ENCODE measurements at regions not wholly inside any gene's neighbourhood (a gene's known extent, or its start where the extent isn't known, plus 50 kb on each side); places are given as distances from the start of the nearest gene placed in this dataset.

GRCh38 chr9:74330487-74331214 lies 166.5 kb upstream of the RORB start:
- no peak for ATAC-seq
- TF ChIP-seq, protein P1, sequence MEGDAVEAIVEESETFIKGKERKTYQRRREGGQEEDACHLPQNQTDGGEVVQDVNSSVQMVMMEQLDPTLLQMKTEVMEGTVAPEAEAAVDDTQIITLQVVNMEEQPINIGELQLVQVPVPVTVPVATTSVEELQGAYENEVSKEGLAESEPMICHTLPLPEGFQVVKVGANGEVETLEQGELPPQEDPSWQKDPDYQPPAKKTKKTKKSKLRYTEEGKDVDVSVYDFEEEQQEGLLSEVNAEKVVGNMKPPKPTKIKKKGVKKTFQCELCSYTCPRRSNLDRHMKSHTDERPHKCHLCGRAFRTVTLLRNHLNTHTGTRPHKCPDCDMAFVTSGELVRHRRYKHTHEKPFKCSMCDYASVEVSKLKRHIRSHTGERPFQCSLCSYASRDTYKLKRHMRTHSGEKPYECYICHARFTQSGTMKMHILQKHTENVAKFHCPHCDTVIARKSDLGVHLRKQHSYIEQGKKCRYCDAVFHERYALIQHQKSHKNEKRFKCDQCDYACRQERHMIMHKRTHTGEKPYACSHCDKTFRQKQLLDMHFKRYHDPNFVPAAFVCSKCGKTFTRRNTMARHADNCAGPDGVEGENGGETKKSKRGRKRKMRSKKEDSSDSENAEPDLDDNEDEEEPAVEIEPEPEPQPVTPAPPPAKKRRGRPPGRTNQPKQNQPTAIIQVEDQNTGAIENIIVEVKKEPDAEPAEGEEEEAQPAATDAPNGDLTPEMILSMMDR (IDR thresholded peaks at IDR 0.05): no peak
- no peaks in the 10 kb centered on the region for H3K9me3 ChIP-seq
- H3K36me3 ChIP-seq: no peaks in the 10 kb centered on the region
- no peak for DNase-seq
- no peak overlapping the region for H3K4me3 ChIP-seq
- no peak overlapping the region for H3K27ac ChIP-seq
- no peaks in the 10 kb centered on the region for H3K27me3 ChIP-seq
- no peaks in the 10 kb centered on the region for H3K4me1 ChIP-seq
- intact Hi-C loops (cut with DNase I): no loop called here

GRCh38 chr9:74331607-74332006 lies 165.5 kb upstream of the RORB start:
- no peak overlapping the region for H3K4me3 ChIP-seq
- H3K36me3 ChIP-seq: no peaks in the 10 kb centered on the region
- no peak for ATAC-seq
- no peaks in the 10 kb centered on the region for H3K9me3 ChIP-seq
- no peak for DNase-seq
- TF ChIP-seq, protein P1 (IDR thresholded peaks at IDR 0.05): no peak
- no peaks in the 10 kb centered on the region for H3K27me3 ChIP-seq
- H3K4me1 ChIP-seq: no peaks in the 10 kb centered on the region
- H3K27ac ChIP-seq: no peak overlapping the region
- intact Hi-C loops (cut with DNase I): no loop called here

DNA sequence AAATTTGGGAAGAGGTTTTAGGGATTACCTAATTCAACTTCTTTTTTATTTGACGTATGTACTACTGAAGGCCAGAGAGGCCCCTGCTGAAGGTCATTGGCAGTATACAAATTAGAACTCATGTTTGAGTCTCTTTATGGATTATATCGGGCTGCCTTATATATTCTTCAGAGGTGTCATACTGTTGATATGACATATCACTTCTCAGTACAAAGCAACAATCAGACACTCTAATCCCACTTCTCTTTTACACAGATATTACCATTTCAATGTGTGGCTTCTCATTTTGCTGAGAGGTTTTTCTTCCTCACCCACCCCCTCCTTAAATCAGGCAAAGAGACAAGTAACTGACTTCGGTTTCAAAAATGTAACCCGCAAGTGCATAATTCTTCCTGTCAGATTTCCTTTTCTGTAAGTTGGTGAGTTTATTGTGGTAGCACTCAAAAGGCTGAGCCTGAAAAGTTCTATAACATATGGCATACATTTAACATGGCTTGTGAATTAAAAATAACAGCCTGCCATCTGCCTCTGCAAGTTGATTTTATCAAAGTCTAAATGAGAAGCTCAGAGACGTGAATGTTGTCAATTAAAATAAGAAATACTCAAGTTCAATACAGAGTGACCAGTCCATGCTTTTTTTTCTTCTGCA lies 163.6 kb upstream of the RORB start:
- intact Hi-C loops (cut with DNase I): no loop called here
- Histone ChIP-seq H3K36me3 (no peaks in the 10 kb centered on the region), H3K27ac (no peak overlapping the region), H3K4me1 (no peaks in the 10 kb centered on the region), H3K27me3 (no peaks in the 10 kb centered on the region), H3K9me3 (no peaks in the 10 kb centered on the region), H3K4me3 (no peak overlapping the region)
- TF ChIP-seq, protein P1 (IDR thresholded peaks at IDR 0.05): no peak
- ATAC-seq (no peak), DNase-seq (no peak)

- Histone ChIP-seq H3K4me1 (no peaks in the 10 kb centered on the region), H3K9me3 (no peaks in the 10 kb centered on the region), H3K27me3 (no peaks in the 10 kb centered on the region), H3K27ac (no peak overlapping the region), H3K4me3 (no peak overlapping the region), H3K36me3 (no peaks in the 10 kb centered on the region)
- TF ChIP-seq, protein P1 (IDR thresholded peaks at IDR 0.05): no peak
- DNase-seq (no peak), ATAC-seq (no peak)
- intact Hi-C loops (cut with DNase I): no loop called here
These were observed 162.9 kb upstream of the RORB start for GRCh38 chr9:74334271-74334670.

GRCh38 chr9:74336161-74336560 lies 161.0 kb upstream of the RORB start:
- Histone ChIP-seq H3K4me1 (no peaks in the 10 kb centered on the region), H3K9me3 (no peaks in the 10 kb centered on the region), H3K4me3 (no peak overlapping the region), H3K36me3 (no peaks in the 10 kb centered on the region), H3K27me3 (no peaks in the 10 kb centered on the region), H3K27ac (no peak overlapping the region)
- intact Hi-C loops (cut with DNase I): no loop called here
- ATAC-seq (no peak), DNase-seq (no peak)
- TF ChIP-seq, protein P1 (IDR thresholded peaks at IDR 0.05): no peak
